ENCODE measurements at regions not wholly inside any gene's neighbourhood (a gene's known extent, or its start where the extent isn't known, plus 50 kb on each side); places are given as distances from the start of the nearest gene placed in this dataset.

DNA sequence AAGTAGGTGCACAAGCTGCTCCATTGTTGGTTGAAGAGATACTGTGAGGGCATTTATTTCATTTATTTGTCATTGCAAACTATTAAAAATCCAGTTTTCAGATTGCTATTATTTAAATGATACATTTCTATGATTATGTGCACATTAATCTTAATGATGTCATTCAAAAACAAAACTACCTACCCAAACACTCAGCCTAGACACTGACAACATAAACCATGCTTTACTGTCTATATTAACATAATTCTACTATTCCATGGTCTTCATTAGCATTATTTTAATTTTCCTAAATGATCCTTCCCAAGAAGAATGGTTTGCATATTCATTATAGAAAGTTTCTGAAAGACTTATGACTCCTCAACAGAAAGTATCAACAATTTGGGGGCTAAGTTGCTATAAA lies 813.0 kb upstream of the SLITRK5 start:
- TF ChIP-seq EZH2phosphoT487 (IDR thresholded peaks at IDR 0.05; ENCODE audit: low read depth, severe bottlenecking, unreplicated experiment) (no peak), EZH2 (IDR thresholded peaks at IDR 0.05; ENCODE audit: borderline replicate concordance) (no peak)
- TF ChIP-seq, protein P1, sequence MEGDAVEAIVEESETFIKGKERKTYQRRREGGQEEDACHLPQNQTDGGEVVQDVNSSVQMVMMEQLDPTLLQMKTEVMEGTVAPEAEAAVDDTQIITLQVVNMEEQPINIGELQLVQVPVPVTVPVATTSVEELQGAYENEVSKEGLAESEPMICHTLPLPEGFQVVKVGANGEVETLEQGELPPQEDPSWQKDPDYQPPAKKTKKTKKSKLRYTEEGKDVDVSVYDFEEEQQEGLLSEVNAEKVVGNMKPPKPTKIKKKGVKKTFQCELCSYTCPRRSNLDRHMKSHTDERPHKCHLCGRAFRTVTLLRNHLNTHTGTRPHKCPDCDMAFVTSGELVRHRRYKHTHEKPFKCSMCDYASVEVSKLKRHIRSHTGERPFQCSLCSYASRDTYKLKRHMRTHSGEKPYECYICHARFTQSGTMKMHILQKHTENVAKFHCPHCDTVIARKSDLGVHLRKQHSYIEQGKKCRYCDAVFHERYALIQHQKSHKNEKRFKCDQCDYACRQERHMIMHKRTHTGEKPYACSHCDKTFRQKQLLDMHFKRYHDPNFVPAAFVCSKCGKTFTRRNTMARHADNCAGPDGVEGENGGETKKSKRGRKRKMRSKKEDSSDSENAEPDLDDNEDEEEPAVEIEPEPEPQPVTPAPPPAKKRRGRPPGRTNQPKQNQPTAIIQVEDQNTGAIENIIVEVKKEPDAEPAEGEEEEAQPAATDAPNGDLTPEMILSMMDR (IDR thresholded peaks at IDR 0.05; ENCODE audit: poor library complexity) = no peak

All from hepatocyte (in vitro differentiated cells).